ENCODE measurements at regions not wholly inside any gene's neighbourhood (a gene's known extent, or its start where the extent isn't known, plus 50 kb on each side); places are given as distances from the start of the nearest gene placed in this dataset.

DNA sequence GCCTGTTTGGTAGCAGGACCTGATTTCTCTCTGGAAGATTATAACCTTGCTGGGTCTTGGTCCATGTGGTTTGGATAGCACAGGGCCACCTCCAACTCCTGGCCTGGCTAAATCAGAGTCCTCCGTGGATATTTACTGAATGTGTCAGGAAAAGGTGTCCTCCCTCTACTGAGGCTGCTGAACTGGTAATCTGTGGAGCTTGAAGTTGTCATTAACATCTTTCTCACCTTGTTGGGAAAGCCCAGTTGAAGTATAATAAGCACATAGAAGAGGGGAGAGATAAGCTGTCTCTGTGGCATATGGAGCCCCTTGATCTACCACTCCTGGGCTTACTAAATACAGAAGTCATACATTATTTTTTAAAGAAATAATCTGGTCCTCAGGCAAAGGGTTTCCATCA, 294.3 kb upstream of the B3GALT2 start:
- peaks cover 3% of the 10 kb centered on the region for H3K9me3 Mint-ChIP-seq

DNA sequence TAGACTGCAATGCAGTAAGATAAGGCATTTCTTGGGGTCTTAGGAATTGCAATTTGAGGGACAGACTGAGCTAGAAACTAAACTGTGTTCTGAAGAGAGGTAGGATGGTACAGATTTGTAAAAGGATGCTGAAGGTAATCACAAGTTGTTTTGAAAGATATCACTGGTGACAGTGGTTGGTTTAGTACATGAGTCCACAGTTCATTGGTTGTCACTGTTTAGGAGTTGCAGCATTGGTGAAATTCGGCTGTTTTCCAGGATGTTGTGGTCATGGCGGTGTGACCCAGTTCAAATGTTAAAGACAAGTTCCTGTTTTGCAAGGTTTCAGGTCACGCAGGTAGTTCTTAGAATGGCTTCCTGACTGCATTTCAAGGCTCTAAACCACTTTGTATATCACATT, 292.8 kb upstream of the B3GALT2 start:
- no peaks in the 10 kb centered on the region for H3K27me3 Mint-ChIP-seq (ENCODE audit: low read depth)

More for the DNA sequence above, 294.3 kb upstream of the B3GALT2 start:
- TF ChIP-seq, protein P1, sequence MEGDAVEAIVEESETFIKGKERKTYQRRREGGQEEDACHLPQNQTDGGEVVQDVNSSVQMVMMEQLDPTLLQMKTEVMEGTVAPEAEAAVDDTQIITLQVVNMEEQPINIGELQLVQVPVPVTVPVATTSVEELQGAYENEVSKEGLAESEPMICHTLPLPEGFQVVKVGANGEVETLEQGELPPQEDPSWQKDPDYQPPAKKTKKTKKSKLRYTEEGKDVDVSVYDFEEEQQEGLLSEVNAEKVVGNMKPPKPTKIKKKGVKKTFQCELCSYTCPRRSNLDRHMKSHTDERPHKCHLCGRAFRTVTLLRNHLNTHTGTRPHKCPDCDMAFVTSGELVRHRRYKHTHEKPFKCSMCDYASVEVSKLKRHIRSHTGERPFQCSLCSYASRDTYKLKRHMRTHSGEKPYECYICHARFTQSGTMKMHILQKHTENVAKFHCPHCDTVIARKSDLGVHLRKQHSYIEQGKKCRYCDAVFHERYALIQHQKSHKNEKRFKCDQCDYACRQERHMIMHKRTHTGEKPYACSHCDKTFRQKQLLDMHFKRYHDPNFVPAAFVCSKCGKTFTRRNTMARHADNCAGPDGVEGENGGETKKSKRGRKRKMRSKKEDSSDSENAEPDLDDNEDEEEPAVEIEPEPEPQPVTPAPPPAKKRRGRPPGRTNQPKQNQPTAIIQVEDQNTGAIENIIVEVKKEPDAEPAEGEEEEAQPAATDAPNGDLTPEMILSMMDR (IDR thresholded peaks at IDR 0.05; ENCODE audit: unreplicated experiment in 3 of 3), result no peak
- H3K36me3 Mint-ChIP-seq (ENCODE audit: low read depth), result no peaks in the 10 kb centered on the region
- no peak overlapping the region for H3K4me3 Mint-ChIP-seq
- H3K4me1 Mint-ChIP-seq, result no peaks in the 10 kb centered on the region
- no peak overlapping the region for H3K27ac Mint-ChIP-seq
- H3K27me3 Mint-ChIP-seq (ENCODE audit: low read depth), result no peaks in the 10 kb centered on the region

DNA sequence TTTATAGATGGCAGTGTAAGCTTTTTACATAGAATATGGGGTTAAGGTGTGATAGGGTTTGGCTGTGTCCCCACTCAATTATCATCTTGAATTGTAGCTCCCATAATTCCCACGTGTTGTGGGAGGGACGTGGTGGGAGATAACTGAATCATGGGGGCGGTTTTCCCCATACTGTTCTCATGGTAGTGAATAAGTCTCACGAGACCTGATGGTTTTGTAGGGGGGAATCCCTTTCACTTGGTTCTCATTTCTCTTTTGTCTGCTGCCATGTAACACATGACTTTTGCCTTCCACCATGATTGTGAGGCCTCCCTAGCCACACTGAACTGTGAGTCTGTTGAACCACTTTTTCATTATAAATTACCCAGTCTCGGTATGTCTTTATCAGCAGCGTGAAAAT, 290.3 kb upstream of the B3GALT2 start:
- H3K27ac Mint-ChIP-seq, result no peak overlapping the region
- H3K36me3 Mint-ChIP-seq (ENCODE audit: low read depth), result no peaks in the 10 kb centered on the region
- H3K4me1 Mint-ChIP-seq, result no peaks in the 10 kb centered on the region
- TF ChIP-seq, protein P1 (IDR thresholded peaks at IDR 0.05; ENCODE audit: unreplicated experiment in 3 of 3), result no peak
- H3K27me3 Mint-ChIP-seq (ENCODE audit: low read depth), result no peaks in the 10 kb centered on the region
- H3K9me3 Mint-ChIP-seq, result peaks cover 5% of the 10 kb centered on the region
- H3K4me3 Mint-ChIP-seq, result no peak overlapping the region

More for the DNA sequence above, 292.8 kb upstream of the B3GALT2 start:
- TF ChIP-seq, protein P1 (IDR thresholded peaks at IDR 0.05; ENCODE audit: unreplicated experiment in 3 of 3), result no peak
- Mint-ChIP-seq H3K27ac (no peak overlapping the region), H3K4me1 (no peaks in the 10 kb centered on the region), H3K9me3 (no peaks in the 10 kb centered on the region), H3K4me3 (no peak overlapping the region), H3K36me3 (ENCODE audit: low read depth) (no peaks in the 10 kb centered on the region)

DNA sequence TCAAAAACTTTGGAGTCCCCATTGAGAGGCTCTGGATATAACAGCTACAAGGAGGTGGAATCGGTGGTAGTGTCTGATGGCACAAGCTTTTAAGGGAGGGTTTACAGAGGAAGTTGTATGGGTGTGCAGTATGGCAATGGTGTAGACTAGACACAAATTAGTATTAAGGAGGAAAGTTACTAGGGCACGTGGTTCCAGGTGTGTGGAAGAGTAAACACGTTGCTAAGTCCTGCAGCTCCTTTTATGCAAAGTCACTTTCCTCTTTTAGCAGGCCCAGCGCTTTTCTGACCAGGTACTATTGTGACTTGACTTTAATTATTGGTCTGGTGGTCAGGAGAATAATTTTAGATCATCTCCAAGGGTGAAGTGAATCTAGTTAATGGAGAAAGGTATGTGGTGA, 287.5 kb upstream of the B3GALT2 start:
- TF ChIP-seq, protein P1 (IDR thresholded peaks at IDR 0.05; ENCODE audit: unreplicated experiment in 3 of 3), result no peak
- no peaks in the 10 kb centered on the region for H3K27me3 Mint-ChIP-seq (ENCODE audit: low read depth)
- no peaks in the 10 kb centered on the region for H3K36me3 Mint-ChIP-seq (ENCODE audit: low read depth)
- no peaks in the 10 kb centered on the region for H3K4me1 Mint-ChIP-seq
- no peak overlapping the region for H3K4me3 Mint-ChIP-seq
- H3K27ac Mint-ChIP-seq, result no peak overlapping the region
- H3K9me3 Mint-ChIP-seq, result peaks cover 5% of the 10 kb centered on the region

DNA sequence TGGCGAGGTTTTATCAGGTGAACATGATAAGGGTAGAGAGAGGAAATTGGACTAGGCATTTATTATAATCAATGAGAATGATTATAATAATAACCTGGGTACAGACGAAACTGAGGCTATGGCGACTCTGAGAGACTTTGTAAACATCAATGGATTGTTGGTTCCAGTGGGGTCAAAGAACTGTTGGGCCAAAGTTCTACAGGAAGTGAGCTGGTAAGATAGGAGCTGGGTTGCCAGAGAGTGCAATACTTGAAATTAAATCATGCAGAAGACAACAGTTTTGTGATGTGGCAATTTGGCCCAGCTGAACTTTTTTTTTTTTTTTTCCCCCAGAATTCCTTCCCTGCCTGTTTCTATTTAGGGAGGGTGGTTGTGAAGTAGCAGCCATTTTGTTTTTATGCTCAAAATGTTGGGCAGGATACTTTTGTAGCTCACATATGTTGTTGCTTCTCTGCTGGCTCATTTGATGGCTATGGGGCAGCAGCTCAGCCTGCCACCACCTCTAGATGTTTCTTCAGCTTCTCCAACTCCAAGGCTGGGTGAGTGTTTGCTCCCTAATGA, 286.5 kb upstream of the B3GALT2 start:
- H3K9me3 Mint-ChIP-seq, result peaks cover 5% of the 10 kb centered on the region
- no peaks in the 10 kb centered on the region for H3K27me3 Mint-ChIP-seq (ENCODE audit: low read depth)
- no peak overlapping the region for H3K4me3 Mint-ChIP-seq
- TF ChIP-seq, protein P1 (IDR thresholded peaks at IDR 0.05; ENCODE audit: unreplicated experiment in 3 of 3), result no peak
- no peaks in the 10 kb centered on the region for H3K4me1 Mint-ChIP-seq
- no peaks in the 10 kb centered on the region for H3K36me3 Mint-ChIP-seq (ENCODE audit: low read depth)
- no peak overlapping the region for H3K27ac Mint-ChIP-seq

DNA sequence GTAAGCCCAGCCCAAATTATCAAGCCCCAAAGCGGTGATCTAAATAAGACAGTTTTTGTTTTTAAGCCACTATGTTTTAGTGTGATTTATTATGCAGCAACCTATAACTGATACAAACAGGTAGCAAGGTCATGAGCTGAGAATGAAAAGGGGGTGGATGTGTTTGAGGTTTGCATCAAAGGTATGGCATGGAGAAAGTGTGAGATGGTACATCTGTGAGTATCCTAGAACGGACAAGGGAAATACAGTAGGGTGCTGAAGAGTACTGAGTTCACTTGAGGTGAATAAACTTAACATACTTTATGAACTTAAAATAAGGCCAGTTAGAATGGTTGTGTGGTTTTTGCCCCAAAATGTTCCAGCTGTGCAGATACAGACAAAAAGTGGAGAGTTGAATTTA, 286.0 kb upstream of the B3GALT2 start:
- no peak overlapping the region for H3K27ac Mint-ChIP-seq
- no peaks in the 10 kb centered on the region for H3K4me1 Mint-ChIP-seq
- no peaks in the 10 kb centered on the region for H3K27me3 Mint-ChIP-seq (ENCODE audit: low read depth)
- TF ChIP-seq, protein P1 (IDR thresholded peaks at IDR 0.05; ENCODE audit: unreplicated experiment in 3 of 3), result no peak
- no peaks in the 10 kb centered on the region for H3K36me3 Mint-ChIP-seq (ENCODE audit: low read depth)
- no peak overlapping the region for H3K4me3 Mint-ChIP-seq
- H3K9me3 Mint-ChIP-seq, result peaks cover 5% of the 10 kb centered on the region
